ENCODE measurements at regions not wholly inside any gene's neighbourhood (a gene's known extent, or its start where the extent isn't known, plus 50 kb on each side); places are given as distances from the start of the nearest gene placed in this dataset.
"Not testable (repeated sequence)": the region's sequence is repeated elsewhere in the genome, so short reads cannot be mapped to it uniquely, and the experiment has no call there.

GRCh38 chr7:51389216-51389812, 72.7 kb upstream of the COBL start:
- DNase-seq, result not testable (repeated sequence)

DNA sequence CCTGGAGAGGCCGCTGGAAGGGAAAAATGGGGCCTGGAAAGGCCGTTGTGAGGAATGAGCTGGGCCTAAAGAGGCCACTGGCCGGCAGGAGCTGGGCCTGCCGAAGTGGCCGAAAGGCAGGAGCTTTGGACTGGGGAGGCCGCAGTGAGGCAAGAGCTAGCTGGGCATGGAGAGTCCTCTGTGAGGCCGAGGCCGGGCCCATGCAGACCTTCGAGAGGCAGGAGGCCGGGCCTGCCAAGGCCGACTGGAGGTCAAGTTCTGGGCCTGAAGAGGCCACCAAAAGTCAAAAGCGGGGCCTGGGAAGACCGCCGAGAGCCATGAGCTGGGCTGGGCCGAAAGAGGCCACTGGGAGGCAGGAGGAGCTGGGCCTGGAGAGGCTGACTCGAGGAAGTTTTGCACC, 71.6 kb upstream of the COBL start:
- DNase-seq, result not testable (repeated sequence)

- not testable (repeated sequence) for DNase-seq
These were observed 70.4 kb upstream of the COBL start for GRCh38 chr7:51386806-51387568.

DNA sequence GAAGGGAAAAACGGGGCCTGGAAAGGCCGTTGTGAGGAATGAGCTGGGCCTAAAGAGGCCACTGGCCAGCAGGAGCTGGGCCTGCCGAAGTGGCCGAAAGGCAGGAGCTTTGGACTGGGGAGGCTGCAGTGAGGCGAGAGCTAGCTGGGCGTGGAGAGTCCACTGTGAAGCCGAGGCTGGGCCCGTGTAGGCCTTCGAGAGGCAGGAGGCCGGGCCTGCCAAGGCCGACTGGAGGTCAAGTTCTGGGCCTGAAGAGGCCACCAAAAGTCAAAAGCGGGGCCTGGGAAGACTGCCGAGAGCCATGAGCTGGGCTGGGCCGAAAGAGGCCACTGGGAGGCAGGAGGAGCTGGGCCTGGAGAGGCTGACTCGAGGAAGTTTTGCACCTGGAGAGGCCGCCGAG, 69.6 kb upstream of the COBL start:
- not testable (repeated sequence) for DNase-seq

GRCh38 chr7:51382243-51382642, 65.6 kb upstream of the COBL start:
- DNase-seq, result not testable (repeated sequence)

GRCh38 chr7:51376420-51377092, 59.9 kb upstream of the COBL start:
- DNase-seq, result peak; percentile 37

- no peak for DNase-seq
These were observed 58.3 kb upstream of the COBL start for GRCh38 chr7:51374936-51375335.

DNA sequence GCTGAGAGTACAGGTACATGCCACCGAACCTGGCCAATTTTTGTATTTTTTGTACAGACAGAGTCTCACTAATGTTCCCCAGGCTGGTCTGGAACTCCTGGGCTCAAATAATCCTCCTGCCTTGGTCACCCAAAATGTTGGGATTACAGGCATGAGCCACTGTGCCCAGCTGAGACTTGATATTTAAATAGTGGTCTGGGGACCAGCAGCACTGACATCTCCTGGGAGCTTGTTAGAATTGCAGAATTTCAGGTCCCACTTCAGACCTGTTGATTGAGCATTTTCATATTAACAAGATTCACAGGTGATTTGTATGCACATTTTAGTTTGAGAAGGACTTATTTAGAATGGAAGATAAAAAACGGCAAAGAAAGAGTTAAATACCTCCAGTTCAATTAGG, 57.0 kb upstream of the COBL start:
- DNase-seq, result not testable (repeated sequence)

DNA sequence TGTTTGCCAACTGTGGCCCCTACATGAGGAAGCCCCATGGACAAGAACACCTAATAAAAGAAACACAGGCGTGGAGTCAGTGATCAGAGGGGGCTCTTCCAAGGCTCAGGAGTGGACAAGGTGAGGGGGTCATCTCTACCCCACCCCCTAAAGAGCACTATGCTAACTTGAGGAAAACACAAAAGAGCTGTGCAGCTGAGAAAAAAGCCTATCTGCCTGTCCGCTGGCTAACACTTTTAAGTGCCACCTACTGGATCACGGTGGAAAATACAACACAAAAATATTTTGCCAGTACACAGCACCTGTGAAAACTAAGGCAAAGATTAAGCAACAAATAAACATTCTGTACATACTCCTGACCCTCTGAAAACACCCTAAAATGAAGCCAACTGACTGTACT, 53.1 kb upstream of the COBL start:
- peak; percentile 40 for DNase-seq

GRCh38 chr7:51369228-51369627, 52.6 kb upstream of the COBL start:
- peak; percentile 60 for DNase-seq

DNA sequence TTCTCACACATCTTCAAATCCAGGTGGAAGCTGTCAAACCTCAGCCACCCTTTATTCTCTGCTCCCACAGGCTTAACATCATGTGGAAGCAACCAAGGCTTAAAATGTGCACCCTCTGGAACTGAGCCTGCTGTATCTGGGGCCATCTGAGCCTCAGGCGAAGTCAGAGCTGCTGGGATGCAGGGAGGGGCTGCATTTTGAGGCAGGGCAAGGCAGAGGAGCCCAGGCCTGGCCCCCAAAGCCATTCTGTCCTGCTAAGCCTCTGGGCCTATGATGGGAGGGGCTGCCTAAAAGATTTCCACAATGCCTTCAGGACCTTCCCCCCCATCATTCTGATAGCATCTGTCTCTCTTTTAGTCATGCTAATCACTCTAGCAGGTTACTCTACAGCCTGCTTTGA, 51.7 kb upstream of the COBL start:
- no peak for DNase-seq

DNA sequence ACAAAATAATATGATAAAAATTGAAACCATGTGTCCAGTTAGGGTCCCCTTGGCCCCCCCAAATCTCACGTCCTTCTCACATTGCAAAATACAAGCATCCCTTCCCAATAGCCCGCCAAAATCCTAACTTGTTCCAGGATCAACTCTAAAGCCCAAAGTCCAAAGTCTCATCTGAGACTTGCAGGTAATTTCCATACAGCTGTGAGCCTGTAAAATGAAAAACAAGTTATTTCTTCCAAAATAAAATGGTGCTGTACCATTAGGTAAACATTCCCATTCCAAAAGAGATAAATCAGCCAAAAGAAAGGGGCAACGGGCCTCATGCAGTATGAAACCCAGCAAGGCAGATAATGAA, 51.0 kb upstream of the COBL start:
- DNase-seq, result no peak

DNA sequence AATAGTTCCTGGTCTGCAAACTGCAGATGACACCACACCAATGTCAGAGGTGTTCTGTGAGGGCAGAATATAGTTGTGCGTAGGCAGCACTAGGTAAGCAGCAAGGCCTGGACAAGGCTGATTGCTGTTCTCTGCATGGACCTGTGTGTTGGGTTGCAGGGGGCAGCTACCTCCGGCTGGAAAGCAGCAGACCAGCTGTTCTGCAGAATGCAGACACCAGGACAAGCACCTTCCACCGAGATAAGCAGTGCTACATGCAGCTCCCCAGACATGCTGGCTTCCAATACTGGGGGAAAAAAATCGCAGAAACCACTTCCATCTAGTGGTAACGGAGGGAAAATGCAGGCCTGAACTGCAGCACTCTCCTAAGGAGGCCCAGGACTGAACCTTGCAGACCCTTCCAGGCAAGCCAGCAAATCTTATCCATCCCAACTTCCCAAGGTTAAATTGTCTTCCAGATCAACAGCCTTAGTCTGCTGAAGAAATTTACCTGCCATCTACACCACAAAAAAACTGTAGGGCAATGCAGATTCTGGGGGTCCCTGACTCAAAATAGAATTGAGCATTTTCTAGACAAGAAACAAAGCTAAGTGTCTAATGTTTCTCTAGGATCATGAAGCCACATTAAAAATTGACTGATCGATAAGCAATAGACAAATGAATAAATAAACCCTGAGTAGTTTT, 50.5 kb upstream of the COBL start:
- DNase-seq, result peak; percentile 78
